ENCODE measurements at regions not wholly inside any gene's neighbourhood (a gene's known extent, or its start where the extent isn't known, plus 50 kb on each side); places are given as distances from the start of the nearest gene placed in this dataset.

DNA sequence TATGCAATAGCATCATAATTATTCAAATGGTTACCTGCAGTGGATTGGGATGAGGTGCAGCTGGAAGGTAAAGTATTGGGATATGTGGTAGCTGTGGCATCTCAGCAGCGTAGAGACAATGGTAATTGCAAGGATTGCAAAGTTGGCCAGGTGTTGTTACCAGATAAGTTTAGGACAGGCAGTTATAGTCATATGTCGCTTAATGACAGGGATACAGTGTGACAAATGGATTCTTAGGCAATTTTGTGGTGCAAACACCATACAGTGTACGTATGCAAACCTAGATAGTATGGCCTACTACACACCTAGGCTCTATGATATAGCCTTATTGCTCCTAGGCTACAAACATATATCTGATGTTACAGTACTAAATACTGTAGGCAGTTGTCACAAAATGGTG, 163.5 kb upstream of the LYZL2 start:
- DNase-seq (ENCODE audit: low read depth), result no peak

DNA sequence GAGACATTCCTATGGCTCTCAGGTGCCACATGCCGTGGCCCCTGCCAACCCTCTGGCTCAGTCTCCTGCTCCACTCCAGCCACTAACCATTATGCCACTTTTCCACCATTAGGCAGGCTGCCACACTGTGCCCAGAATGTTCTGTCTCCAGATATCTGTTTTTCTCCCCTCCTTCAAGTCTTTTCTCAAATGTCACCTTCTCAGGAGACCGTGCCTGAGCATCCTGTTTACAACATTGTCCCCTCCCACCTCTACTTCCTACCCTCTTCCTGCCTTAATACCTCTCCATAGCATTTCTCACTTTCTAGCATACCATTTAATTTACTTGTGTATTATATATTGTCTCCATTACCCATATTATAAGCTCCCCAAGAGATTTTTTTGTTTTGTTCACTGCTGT, 162.5 kb upstream of the LYZL2 start:
- no peak for DNase-seq (ENCODE audit: low read depth)

DNA sequence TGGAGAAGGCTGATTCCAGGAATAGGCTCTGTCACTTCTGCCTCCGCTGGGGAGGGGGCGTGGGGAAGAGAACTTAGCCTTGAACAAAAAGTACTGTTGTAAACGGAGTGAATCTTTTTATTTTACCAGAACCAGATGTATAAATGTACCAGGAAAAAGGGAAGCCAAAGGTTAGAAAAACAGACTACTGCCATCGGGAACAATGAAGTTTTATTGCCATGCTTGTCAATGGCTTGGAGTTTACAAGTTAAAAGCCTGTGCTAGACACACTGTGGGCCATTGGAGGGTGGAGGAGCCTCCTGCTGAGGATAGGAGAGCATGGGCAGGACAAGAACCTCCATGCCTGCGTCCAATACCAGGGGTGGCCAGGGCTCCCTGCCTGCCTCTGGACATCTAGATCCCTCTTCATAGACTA, 161.7 kb upstream of the LYZL2 start:
- DNase-seq (ENCODE audit: low read depth), result peak; percentile 39

DNA sequence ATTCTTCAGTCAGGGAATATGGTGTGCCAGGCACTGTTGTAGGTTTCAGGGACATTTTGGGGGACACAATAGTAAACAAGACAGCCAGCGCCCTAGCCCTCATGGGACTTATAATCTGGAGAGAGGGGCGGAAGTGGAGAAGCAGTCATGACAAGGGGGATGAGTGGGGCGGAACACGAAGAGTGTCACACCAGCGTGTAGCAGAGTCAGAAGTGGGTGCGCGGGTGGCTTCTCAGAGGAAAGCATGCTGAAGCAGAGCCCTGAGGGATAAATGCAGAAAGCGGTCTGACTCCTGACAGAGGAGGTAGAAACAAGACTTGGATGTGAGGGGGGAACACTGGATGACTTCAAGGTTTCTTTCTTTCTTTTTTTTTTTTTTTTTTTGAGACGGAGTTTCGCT, 160.3 kb upstream of the LYZL2 start:
- no peak for DNase-seq (ENCODE audit: low read depth)

DNA sequence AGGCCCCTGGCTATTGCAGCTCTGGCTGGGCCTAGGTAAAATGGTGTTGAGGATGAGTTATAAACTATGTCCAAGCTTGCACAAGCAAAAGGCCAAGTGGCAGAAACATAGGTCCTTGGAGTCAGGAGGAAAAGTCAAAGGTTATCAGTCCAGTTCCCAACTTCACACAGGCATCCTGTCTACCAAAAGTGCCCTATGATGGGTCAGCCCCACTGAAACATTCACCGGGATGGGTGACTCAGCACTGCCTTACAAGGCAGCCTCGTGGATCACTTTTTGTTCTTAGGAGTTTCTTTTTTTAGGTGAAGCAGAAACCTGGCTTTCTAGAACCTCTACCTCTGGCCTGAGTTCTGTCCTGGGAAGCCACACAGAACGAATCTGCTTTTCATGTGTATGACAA, 158.8 kb upstream of the LYZL2 start:
- no peak for DNase-seq (ENCODE audit: low read depth)

DNA sequence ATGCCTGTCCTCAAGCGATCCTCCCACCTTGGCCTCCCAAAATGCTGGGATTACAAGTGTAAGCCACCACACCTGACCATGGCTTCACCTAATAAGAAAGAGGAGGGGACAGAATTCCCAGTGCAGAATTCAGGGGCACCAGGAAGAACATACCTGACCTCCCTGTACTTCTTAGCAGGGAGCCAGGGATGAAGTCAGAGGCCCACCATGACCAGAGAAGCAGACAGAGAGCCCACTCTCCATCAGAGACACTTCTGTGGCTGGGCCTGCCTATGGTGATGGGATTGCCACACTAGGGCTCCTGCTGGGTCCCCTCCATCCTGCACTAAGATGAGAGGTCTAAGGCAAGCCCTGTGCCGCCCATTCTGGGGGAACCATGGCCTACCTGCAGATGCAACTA, 157.4 kb upstream of the LYZL2 start:
- DNase-seq (ENCODE audit: low read depth), result no peak

DNA sequence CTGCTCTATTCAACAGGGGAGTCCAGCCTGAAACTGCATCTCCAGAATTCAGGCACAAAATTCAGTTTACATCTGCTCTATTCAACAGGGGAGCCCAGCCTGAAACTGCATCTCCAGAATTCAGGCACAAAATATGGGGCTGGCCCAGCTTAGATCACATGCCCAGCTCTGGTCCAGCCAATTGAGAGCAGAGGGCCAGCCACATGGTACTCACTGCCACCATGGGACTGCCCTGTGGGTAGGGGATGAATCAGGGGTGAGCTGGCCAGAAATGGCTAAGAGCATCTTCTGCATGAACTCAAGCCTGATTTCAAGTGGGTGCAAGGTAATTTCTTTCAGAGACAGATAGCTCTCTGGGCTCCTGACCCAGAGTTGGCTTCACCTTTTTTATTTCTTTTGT, 156.6 kb upstream of the LYZL2 start:
- DNase-seq (ENCODE audit: low read depth), result peak; percentile 72

DNA sequence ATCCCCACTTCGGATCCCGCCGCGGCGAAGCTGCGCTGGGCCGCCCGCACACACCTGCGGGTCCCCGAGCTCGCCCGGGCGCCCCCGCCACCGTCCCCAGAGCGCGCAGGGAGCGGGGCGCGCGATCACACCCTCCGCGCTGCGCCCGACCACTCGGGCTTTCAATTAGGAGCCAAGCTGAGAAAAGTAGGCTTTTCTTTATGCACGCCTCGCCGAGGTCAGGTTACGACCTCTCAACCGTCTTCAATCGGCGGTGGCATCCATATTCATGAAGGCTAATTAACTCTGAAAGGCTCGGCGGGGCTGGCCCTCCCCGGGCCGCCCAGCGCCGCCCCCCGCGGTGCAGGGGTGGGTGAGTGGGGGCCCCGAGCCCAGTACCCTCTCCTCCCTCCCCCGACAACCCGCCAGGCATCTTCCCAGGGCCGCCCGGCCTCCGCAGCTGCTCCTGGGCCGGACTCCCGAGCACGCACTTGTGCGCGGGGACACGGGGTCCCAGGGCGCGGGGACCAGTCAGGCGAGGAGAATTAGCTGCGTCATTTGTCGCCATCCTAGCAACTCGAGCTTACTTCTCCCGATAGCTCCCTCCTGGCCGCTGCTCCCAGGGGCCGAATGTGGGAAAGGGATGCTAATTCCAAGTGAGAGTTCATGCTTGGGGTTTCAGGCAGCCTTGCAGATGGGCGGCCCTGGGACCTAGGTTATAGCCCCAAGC, 155.5 kb upstream of the LYZL2 start:
- peak; percentile 95 for DNase-seq (ENCODE audit: low read depth)

DNA sequence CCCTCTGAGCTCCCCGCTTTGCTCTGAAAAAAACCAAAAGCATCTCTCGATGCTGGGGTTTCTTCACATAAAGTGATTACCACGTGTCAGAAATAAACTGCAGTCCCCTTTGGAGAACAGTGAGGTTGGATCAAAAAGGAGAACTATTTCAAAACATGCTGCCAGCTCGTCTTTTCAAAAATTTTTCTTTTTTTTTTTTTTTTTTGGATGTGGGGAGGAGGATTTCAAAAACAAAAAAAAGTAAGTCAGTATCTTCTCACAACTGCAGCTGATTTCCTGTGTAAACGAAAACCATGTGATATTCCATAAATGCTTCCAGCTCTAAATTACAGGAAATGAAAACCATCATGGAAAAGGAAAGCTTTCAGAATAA, 155.0 kb upstream of the LYZL2 start:
- DNase-seq (ENCODE audit: low read depth), result peak; percentile 94

DNA sequence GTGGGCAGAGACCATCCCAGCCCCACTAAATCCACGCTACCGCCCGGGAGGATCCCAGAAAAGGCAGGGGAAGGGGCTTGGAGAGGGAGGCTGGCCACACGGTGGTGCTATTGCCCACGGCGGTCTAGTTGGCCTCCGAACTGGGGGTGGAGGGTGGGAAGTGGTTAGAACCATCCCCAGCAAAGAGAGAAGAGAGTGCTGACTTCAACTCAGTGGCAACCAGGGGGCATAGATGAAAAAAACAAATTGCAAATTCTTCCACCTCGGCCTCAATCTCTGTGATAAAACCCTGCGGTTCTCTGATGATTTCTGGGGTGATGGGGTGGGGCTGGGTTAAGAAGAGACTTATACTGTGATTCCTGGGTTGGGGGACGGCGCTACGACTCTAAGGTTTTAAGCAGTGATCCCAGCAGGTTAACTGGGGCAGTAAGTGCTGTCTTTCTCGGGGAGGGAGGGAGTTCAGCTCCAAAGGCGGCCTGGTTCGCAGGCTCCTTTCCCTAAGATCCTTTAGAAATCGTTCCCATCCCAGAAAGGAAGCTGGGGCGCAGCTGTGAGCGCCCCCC, 154.5 kb upstream of the LYZL2 start:
- DNase-seq (ENCODE audit: low read depth), result peak; percentile 92

DNA sequence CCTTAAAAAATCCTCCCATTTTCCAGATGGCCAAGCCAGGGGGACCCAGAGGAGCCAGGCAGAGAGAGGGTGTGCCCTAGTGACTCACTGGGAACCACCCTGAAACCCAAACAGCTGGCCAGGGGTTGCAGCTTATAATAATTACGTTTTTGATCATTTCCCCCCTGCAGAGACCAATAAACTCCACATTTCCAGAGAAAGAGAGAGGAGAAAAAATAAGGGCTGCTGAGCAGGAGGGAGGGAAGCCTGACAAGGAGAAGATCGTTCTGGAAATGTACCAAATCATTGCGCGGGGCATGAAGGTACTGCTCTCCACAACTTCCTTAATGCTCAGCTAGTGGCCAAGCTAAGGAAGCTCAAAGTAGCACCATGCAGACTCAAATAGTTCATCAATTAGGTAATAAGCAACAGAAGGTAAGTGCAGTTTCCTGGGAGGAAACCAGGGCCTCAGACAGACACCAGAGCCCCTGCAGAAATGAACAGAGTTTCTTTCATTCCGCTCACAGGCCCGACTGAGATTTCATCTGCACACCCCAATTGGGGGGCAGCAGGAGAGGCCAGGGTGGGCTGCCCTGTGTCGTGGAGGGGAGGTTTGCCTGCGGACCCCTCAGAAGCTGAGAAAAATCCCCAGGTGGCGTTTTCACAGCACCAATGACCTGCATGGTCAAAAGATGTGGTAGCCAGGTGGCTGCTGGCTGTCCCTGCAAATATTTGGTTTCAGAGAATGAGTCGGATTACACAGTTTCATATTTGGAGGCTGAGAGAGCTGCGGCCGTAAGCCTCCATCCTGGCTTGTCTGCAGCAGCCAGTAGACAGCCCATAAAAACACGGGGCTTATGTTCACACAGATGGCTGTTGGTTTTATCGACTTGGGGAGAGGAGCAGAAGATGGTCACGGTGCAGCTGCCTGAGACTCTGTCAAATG, 153.2 kb upstream of the LYZL2 start:
- peak; percentile 81 for DNase-seq (ENCODE audit: low read depth)

DNA sequence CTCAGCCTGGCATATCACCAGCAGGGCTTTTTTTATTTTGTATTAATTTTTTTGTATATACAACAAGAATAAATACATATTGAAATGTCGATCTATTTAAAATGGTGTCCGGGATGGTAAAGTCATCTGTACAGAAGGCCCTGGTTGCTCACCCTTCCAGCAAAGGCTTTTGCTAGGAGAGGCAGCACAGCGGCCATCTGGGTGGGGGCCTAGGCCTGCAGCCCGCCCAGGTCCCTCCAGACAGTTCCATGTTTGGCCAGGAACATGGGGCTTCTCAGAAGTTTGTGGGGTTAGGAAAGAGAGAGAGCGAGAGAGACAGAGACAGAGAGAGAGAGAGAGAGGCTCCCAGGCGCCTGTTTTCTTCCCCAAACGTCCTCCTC, 152.6 kb upstream of the LYZL2 start:
- no peak for DNase-seq (ENCODE audit: low read depth)

DNA sequence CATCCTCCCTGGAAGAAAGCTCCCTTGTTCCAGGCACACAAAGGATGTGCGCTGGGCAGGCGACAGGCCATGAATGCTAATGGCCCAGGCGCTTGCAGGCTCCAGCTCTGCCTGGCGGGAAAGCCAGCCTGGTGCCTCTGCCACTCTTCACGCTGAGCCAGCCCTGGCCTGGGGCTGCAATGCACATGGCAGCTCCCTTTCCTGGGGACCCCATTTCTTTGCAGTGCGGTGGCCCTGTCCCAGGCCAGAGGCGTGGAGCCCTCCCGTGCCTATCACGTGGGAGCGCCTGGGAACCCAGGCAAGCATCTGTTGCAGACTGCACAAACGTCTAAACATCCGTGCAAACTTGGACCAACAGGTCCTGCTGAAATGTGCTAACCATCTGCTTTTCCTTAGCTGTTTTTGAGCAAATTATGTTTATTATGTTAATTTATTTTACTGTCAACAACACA, 152.1 kb upstream of the LYZL2 start:
- peak; percentile 64 for DNase-seq (ENCODE audit: low read depth)

DNA sequence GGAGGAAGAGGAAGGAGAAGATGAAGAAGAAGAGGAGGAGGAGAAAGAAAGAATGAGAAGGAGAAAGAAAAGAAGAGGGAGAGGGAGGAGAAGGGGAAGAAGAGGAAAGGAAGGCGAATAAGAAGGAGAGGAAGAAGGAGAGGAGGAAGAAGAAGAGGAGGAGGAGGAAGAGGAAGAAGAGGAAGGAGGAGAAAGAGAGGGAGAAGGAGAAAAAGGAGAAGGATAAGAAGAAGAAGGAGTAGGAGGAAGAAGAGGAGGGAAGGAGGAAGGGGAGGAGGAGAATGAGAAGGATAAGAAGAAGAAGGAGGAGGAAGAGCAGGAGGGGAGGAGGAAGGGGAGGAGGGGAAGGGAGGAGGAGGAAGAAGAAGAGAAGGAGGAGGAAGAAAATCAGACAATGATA, 149.2 kb upstream of the LYZL2 start:
- no peak for DNase-seq (ENCODE audit: low read depth)

DNA sequence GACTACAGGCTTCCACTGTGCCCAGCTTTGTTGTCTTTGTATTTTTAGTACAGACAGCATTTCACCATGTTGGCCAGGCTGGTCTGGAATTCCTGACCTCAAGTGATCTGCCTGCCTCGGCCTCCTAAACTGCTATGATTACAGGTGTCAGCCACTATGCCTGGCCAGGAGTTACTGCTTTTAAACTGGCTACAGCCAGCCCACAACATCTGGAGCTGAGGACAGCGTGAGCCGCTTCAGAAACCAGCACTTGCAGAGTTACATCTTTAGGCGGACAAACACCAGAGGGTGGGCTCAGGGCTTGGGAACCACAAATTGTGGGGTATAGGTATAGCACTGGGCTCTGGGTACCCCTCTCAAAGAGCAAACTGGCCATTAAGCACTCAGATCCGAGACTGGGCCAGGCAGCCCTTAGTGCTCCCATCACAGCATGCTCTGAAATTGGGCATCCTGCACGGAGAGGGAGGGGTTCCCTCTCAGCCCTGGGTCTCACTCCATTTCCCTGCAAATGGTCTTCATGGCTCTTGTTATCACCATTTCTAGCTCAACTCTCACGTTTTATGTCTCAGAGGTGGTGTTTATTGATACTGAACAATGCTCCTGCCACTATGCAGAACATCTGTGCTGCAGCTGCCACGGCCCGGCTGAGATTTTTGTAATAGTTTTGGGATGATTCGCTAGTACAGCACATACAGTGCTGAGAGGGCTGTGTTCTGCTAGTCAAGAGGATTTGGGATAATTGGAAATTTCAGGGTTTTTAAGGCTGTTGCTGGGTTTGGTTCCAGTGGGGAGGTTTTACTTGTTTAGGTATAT, 146.4 kb upstream of the LYZL2 start:
- peak; percentile 88 for DNase-seq (ENCODE audit: low read depth)

DNA sequence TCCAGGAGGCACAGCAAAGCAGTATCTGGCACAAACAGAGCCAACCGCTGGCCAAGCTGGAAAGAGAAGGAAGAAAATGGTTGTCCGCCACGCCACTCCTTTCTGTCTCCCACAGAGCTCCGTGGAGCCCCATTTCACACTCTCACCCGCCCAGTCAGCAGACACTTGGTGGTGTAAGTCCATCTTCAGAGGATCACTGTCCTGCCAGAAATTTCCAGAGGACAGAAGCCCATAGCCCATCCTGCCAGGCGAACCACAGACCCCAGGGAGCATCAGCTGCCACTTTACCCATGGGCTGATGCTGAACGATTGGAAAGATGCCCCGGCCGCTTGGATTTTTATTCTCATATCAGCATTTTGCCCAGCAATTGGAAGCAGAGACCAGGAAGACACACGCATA, 144.7 kb upstream of the LYZL2 start:
- DNase-seq (ENCODE audit: low read depth), result peak; percentile 65

DNA sequence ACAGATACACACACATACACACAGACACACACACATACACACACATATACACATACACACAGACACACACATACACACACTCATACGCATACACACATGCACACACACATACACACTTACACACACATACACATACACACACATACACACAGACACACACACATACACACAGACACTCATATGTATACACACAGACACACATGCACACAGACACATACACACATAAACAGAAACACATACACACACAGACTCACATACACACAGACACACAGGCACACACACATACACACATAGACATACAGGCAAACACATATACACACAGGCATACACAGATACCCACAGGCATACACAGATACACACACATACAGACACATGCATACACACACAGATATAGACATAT, 143.9 kb upstream of the LYZL2 start:
- no peak for DNase-seq (ENCODE audit: low read depth)

DNA sequence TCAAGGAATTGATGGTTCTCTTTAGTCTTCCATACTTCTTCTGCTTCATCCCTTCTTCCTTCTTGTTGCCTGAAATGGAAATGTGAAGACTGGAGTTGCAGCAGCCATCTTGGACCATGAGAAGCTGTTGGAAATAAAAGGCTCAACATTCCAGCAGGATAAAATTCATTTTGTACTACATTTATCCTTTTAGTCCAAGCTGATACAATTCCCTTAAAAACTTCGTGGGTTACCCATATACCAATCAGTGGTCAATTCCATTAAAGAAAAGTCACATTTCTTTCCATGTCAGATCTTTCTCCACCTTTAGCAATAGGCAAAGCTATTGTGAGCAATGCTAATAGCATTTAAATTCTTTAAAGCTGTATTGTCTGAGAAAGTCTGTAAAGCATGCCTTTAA, 141.3 kb upstream of the LYZL2 start:
- DNase-seq (ENCODE audit: low read depth), result no peak

DNA sequence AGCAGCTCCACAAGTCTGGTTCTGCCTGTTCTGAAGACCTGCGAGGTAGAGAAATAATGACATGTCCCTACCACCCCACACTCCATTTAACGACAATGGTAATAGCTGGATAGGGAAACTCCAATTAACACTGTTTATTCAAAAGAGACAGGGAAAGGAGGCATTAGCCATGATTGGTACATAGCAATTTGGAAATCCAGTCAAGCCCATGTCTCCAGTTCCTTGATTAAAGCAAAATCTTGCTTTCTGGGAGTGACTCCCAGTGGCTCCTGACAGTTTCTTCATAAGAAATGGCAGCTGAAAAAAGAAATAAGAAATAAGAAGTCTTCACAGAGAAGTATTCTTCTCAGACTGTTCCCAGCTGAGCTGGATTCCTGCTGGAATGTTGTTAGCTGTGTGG, 140.7 kb upstream of the LYZL2 start:
- DNase-seq (ENCODE audit: low read depth), result no peak

DNA sequence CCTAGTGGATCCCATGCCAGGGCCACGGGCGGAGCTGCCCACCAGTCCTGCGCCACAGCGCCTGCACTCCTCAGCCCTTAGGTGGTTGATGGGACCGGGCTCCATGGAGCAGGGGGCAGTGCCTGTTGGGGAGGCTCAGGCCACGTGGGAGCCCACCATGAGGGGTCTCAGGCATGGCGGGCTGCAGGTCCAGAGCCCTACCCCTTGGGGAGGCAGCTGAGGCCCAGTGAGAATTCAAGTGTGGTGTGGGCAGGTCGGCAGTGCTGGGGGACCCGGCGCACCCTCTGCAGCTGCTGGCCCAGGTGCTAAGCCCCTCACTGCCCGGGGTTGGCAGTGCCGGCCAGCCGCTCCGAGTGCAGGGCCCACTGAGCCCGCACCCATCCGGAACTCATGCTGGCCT, 139.8 kb upstream of the LYZL2 start:
- DNase-seq (ENCODE audit: low read depth), result no peak

DNA sequence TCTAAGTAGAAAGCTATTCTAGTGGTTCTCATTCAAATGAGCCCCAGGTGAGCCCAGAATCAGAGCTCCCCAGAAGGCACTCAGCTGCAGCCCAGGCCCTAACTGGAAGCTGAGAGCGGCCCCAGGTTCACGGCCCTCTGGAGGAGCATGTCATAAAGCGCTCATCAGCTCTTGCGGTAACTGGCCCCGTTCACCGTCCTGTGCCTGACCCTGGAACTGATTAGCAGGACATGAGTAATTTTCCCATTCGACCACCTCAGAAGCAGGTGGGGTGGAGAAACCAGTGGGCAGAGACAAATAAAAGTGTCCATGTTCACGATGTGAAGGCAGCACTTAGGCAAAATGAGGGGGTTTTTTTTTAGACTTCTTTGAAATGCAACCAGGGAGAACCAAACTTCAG, 136.1 kb upstream of the LYZL2 start:
- no peak for DNase-seq (ENCODE audit: low read depth)

DNA sequence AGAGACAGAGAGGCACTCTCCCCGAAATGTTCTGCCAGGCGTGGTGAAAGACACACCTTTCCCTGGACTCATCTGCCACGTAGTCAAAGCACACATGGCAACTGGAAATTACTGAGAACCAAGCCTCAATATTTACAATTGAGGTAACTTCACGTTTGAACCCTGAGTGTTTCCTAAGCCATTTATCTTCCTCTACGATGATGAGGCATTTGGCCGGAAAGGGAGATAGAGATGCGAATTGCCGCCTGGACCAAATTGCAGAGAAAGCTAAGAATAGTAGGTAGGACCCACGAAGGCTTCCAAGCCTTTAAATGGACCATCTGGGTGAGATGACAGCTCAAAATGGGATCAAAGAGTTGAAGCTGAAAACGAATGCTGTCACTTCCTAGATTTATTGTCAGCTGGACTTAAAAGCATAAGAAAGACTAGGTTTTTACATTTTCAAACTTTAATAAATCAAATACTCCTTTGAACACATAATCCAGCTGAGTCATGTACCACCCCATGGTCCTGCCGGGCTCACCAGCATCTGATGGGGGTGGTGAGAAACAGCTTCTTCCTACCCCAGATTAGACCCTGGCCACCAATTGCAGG, 135.6 kb upstream of the LYZL2 start:
- DNase-seq (ENCODE audit: low read depth), result no peak

All from fibroblast of gingiva (primary cell).